HG02973 (cell line): ENCODE measurements at regions not wholly inside any gene's neighbourhood (a gene's known extent, or its start where the extent isn't known, plus 50 kb on each side); places are given as distances from the start of the nearest gene placed in this dataset.

Experiments used
- ATAC-seq: cut with Tn5 transposase; IDR thresholded peaks from one replicate; pipeline ENCODE4 v1.9.1; 2021; ENCODE audit warnings: moderate library complexity; ENCODE audit not compliant: unreplicated experiment

GRCh38 chr15:47339800-47340570 is 377.3 kb upstream of the SEMA6D start:
- no peak for ATAC-seq

- no peak for ATAC-seq
These were observed 376.8 kb upstream of the SEMA6D start for GRCh38 chr15:47340571-47340920.

GRCh38 chr15:47349179-47349578 is 368.1 kb upstream of the SEMA6D start:
- ATAC-seq: no peak

- ATAC-seq: no peak
These were observed 365.8 kb upstream of the SEMA6D start for GRCh38 chr15:47351501-47351900.

GRCh38 chr15:47352217-47352616 is 365.1 kb upstream of the SEMA6D start:
- ATAC-seq: no peak

GRCh38 chr15:47355759-47356158 is 361.5 kb upstream of the SEMA6D start:
- no peak for ATAC-seq

- no peak for ATAC-seq
These were observed 361.0 kb upstream of the SEMA6D start for GRCh38 chr15:47356297-47356696.

- no peak for ATAC-seq
These were observed 358.4 kb upstream of the SEMA6D start for GRCh38 chr15:47358876-47359275.

GRCh38 chr15:47360305-47360704 is 357.0 kb upstream of the SEMA6D start:
- no peak for ATAC-seq

GRCh38 chr15:47362118-47362905 is 355.0 kb upstream of the SEMA6D start:
- no peak for ATAC-seq

GRCh38 chr15:47363653-47364052 is 353.7 kb upstream of the SEMA6D start:
- ATAC-seq: no peak

GRCh38 chr15:47364230-47365141 is 352.8 kb upstream of the SEMA6D start:
- ATAC-seq: no peak

- no peak for ATAC-seq
These were observed 350.4 kb upstream of the SEMA6D start for GRCh38 chr15:47366884-47367283.

GRCh38 chr15:47367726-47368390 is 349.4 kb upstream of the SEMA6D start:
- ATAC-seq: no peak

GRCh38 chr15:47371939-47372338 is 345.4 kb upstream of the SEMA6D start:
- ATAC-seq: no peak

GRCh38 chr15:47374222-47374621 is 343.1 kb upstream of the SEMA6D start:
- no peak for ATAC-seq

- no peak for ATAC-seq
These were observed 341.1 kb upstream of the SEMA6D start for GRCh38 chr15:47376190-47376589.

- ATAC-seq: no peak
These were observed 339.8 kb upstream of the SEMA6D start for GRCh38 chr15:47377465-47377864.

GRCh38 chr15:47378527-47378926 is 338.8 kb upstream of the SEMA6D start:
- no peak for ATAC-seq

- no peak for ATAC-seq
These were observed 334.2 kb upstream of the SEMA6D start for GRCh38 chr15:47383102-47383501.

- no peak for ATAC-seq
These were observed 333.5 kb upstream of the SEMA6D start for GRCh38 chr15:47383801-47384200.
